ENCODE measurements at regions not wholly inside any gene's neighbourhood (a gene's known extent, or its start where the extent isn't known, plus 50 kb on each side); places are given as distances from the start of the nearest gene placed in this dataset.

DNA sequence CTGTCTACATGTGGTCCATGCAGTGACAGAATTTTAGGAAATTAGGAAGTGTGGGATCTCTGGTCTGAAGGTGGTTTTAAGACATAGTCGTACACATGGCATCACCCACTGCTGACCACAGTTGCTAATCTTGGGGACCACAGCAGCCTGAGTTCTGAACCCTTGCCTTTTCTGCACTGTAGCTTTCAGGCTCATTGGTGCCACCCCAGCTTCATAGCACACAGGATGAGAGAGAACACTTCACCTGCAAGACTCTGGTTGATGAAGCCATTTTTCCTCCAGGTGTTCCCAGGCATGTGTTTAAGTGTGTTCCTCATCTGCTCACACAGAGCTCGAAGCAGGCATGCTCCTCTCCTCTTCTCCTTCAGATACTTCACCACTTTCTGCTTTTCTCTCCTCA, 68.2 kb upstream of the S1PR3 start:
- Histone ChIP-seq H3K9me3 (ENCODE audit: insufficient read depth in 2 of 2, low read depth in 1 of 2, low read length in 1 of 2) (peaks cover 6 to 9% of the 10 kb centered on the region in 2 experiments; a peak in 3 of 4 replicates), H3K9ac (replicated peaks in 1 of 4; ENCODE audit: extremely low read depth in 1 of 4, low read depth in 3 of 4, low read length in 3 of 4) (no peak overlapping the region), H2AK5ac (ENCODE audit: low read depth, low read length) (no peak overlapping the region), H3K4me1 (replicated peaks in 1 of 4; ENCODE audit: control insufficient read depth in 3 of 4, insufficient read depth in 4 of 4, low read length in 3 of 4) (no peaks in the 10 kb centered on the region), H2BK20ac (ENCODE audit: low read length) (no peak overlapping the region), H3K79me2 (ENCODE audit: control insufficient read depth in 1 of 2, insufficient read depth in 2 of 2, low read length in 2 of 2) (no peaks in the 10 kb centered on the region), H4K8ac (ENCODE audit: extremely low read depth, insufficient read depth, low read length) (no peak overlapping the region), H3K36me3 (ENCODE audit: control insufficient read depth in 2 of 4, insufficient read depth in 4 of 4, low read length in 3 of 4) (no peaks in the 10 kb centered on the region), H3K4ac (replicated peaks; ENCODE audit: insufficient read length, low read depth, low read length) (no peak overlapping the region), H4K5ac (ENCODE audit: insufficient read length, low read depth, low read length) (no peak overlapping the region), H3K4me2 (ENCODE audit: insufficient read depth in 1 of 2, low read depth in 2 of 2, low read length in 2 of 2) (no peak overlapping the region), H2BK120ac (replicated peaks; ENCODE audit: low read depth, low read length) (no peak overlapping the region), H4K91ac (replicated peaks; ENCODE audit: insufficient read length, low read length) (no peak overlapping the region), H3K23me2 (ENCODE audit: low read depth, low read length) (no peaks in the 10 kb centered on the region), H3K27ac (ENCODE audit: low read depth, low read length) (no peak overlapping the region), H2BK12ac (ENCODE audit: low read depth, low read length) (no peak overlapping the region), H3K23ac (ENCODE audit: insufficient read length) (no peak overlapping the region), H2BK15ac (ENCODE audit: low read length) (no peak overlapping the region), H4K20me1 (replicated peaks in 1 of 2; ENCODE audit: control insufficient read depth in 1 of 2, insufficient read depth in 2 of 2, low read length in 2 of 2) (no peaks in the 10 kb centered on the region), H3K27me3 (replicated peaks in 1 of 4; ENCODE audit: control insufficient read depth in 3 of 4, extremely low read depth in 1 of 4, insufficient read depth in 3 of 4, low read length in 3 of 4) (no peaks in the 10 kb centered on the region), H3K14ac (ENCODE audit: insufficient read length) (no peak overlapping the region), H2BK5ac (ENCODE audit: low read depth, low read length) (no peak overlapping the region), H3K4me3 (ENCODE audit: extremely low read depth in 1 of 4, insufficient read depth in 2 of 4, low read depth in 3 of 4, low read length in 4 of 4) (no peak overlapping the region), H3K18ac (ENCODE audit: extremely low read depth, low read length) (no peak overlapping the region), H3K56ac (replicated peaks; ENCODE audit: insufficient read length, low read depth, low read length) (no peak overlapping the region), H3K79me1 (ENCODE audit: low read depth, low read length) (no peaks in the 10 kb centered on the region), H2AFZ (ENCODE audit: low read length) (no peak overlapping the region)
- WGBS, 2 experiments (ENCODE audit: extremely low coverage in 1 of 2, insufficient coverage in 1 of 2, insufficient read length in 1 of 2, insufficient replicate concordance in 2 of 2, low coverage in 1 of 2, low lambda C conversion rate in 2 of 2, missing lambda C conversion rate in 1 of 2) = 86% methylated on average over 2 of the region's 2 CpGs; no CpG with 5 or more reads in 1 of the 2 experiments
- POLR2A ChIA-PET (ENCODE audit: partially characterized antibody) = no interaction called here
- CTCF ChIA-PET (ENCODE audit: partially characterized antibody) = no interaction called here
- no peak for TF ChIP-seq RBBP5 (IDR thresholded peaks at IDR 0.05; ENCODE audit: borderline replicate concordance, low read depth, low read length)
- TF ChIP-seq, protein P1, sequence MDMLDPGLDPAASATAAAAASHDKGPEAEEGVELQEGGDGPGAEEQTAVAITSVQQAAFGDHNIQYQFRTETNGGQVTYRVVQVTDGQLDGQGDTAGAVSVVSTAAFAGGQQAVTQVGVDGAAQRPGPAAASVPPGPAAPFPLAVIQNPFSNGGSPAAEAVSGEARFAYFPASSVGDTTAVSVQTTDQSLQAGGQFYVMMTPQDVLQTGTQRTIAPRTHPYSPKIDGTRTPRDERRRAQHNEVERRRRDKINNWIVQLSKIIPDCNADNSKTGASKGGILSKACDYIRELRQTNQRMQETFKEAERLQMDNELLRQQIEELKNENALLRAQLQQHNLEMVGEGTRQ (IDR thresholded peaks at IDR 0.05; ENCODE audit: low read length) = no peak
- TF ChIP-seq TAF7 (optimal IDR thresholded peaks at IDR 0.05; ENCODE audit: borderline replicate concordance, low read depth, low read length) = no peak
- no peak for TF ChIP-seq FOSL1 (IDR thresholded peaks at IDR 0.05; ENCODE audit: insufficient read depth, low read depth, low read length)
- no peak for TF ChIP-seq YY1 (IDR thresholded peaks at IDR 0.05; ENCODE audit: low read depth, low read length)
- no peak for TF ChIP-seq KDM4A (IDR thresholded peaks at IDR 0.05; ENCODE audit: low read depth, low read length, severe bottlenecking)
- no peak for TF ChIP-seq CBX5 (IDR thresholded peaks at IDR 0.05; ENCODE audit: low read depth, low read length)
- TF ChIP-seq TAF1 (IDR thresholded peaks at IDR 0.05; ENCODE audit: low read depth, low read length) = no peak
- TF ChIP-seq HDAC6 (IDR thresholded peaks at IDR 0.05; ENCODE audit: low read depth, low read length) = no peak
- TF ChIP-seq RXRA (IDR thresholded peaks at IDR 0.05; ENCODE audit: insufficient read depth, low read depth, low read length) = no peak
- TF ChIP-seq RNF2 (IDR thresholded peaks at IDR 0.05; ENCODE audit: borderline replicate concordance, low read depth, low read length, missing control alignments, poor library complexity, severe bottlenecking) = no peak
- no peak for TF ChIP-seq KDM1A (IDR thresholded peaks at IDR 0.05; ENCODE audit: borderline replicate concordance, low read length)
- DNase-seq (ENCODE audit: low read depth in 1 of 2, low spot score in 2 of 2) (no peak), FAIRE-seq (no peak)

Measured in H1 (cell line).